MM.1S (cell line): ENCODE measurements at regions not wholly inside any gene's neighbourhood (a gene's known extent, or its start where the extent isn't known, plus 50 kb on each side); places are given as distances from the start of the nearest gene placed in this dataset.

ENCODE experiments used
- CTCF ChIP-seq: fragments of 300-600 bp; sonication (generic); IDR thresholded peaks from 2 replicates; pipeline ENCODE4 v1.5.1; 2016; ENCODE audit warnings: antibody characterized with exemption, low read length, mixed read lengths
- EZH2 ChIP-seq: fragments of 300-600 bp; sonication (generic); optimal IDR thresholded peaks from 2 replicates; pipeline ENCODE3; 2017; ENCODE audit warnings: low read depth, mild to moderate bottlenecking, antibody characterized with exemption, low read length, mixed read lengths

DNA sequence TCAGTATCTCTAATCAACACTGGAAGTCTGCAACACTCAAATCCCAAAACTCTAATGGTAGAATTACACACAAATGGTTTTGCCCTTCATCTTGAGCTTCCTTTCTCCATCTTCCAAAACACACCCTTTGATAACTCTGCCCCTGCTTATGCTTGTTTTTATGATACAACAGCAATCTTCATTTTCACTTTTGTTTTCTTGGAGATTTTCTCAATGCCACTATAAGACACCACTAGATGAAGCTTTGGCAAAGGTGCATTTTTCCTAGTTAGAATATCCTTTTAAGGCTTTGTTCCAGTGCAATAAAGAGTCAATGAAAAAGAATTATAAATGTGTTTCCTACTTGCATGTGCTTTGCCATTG, 472.4 kb upstream of the NWD2 start:
- TF ChIP-seq CTCF (no peak), EZH2 (no peak)
